CD4-positive, alpha-beta T cell treated with Interleukin-15 for 4 hours (primary cell): ENCODE measurements at regions not wholly inside any gene's neighbourhood (a gene's known extent, or its start where the extent isn't known, plus 50 kb on each side); places are given as distances from the start of the nearest gene placed in this dataset.

Experiments
- DNase-seq: peaks from one replicate; pipeline ENCODE4 v3.0.0-alpha.2; 2020; ENCODE audit warnings: low spot score

GRCh38 chrX:20521222-20521621 lies 254.5 kb upstream of the RPS6KA3 start:
- DNase-seq: no peak

- DNase-seq: no peak
Observed at GRCh38 chrX:20519826-20520225, 253.1 kb upstream of the RPS6KA3 start.

- DNase-seq: no peak
Observed at GRCh38 chrX:20519146-20519545, 252.4 kb upstream of the RPS6KA3 start.

- DNase-seq: no peak
Observed at GRCh38 chrX:20517565-20517964, 250.9 kb upstream of the RPS6KA3 start.

GRCh38 chrX:20515841-20516461 lies 249.2 kb upstream of the RPS6KA3 start:
- DNase-seq: peak; percentile 9

GRCh38 chrX:20514358-20514757 lies 247.6 kb upstream of the RPS6KA3 start:
- no peak for DNase-seq

- no peak for DNase-seq
Observed at GRCh38 chrX:20513185-20513584, 246.5 kb upstream of the RPS6KA3 start.

- no peak for DNase-seq
Observed at GRCh38 chrX:20511792-20512191, 245.1 kb upstream of the RPS6KA3 start.

GRCh38 chrX:20507901-20508620 lies 241.4 kb upstream of the RPS6KA3 start:
- no peak for DNase-seq

- DNase-seq: no peak
Observed at GRCh38 chrX:20506739-20507138, 240.0 kb upstream of the RPS6KA3 start.

- no peak for DNase-seq
Observed at GRCh38 chrX:20500949-20501348, 234.2 kb upstream of the RPS6KA3 start.

- DNase-seq: peak; percentile 1
Observed at GRCh38 chrX:20500171-20500865, 233.6 kb upstream of the RPS6KA3 start.

- DNase-seq: no peak
Observed at GRCh38 chrX:20499763-20500162, 233.1 kb upstream of the RPS6KA3 start.

GRCh38 chrX:20498851-20499635 lies 232.3 kb upstream of the RPS6KA3 start:
- no peak for DNase-seq

- DNase-seq: no peak
Observed at GRCh38 chrX:20495575-20495974, 228.9 kb upstream of the RPS6KA3 start.

GRCh38 chrX:20488473-20488872 lies 221.8 kb upstream of the RPS6KA3 start:
- DNase-seq: no peak

GRCh38 chrX:20487227-20487626 lies 220.5 kb upstream of the RPS6KA3 start:
- no peak for DNase-seq

GRCh38 chrX:20481632-20482031 lies 214.9 kb upstream of the RPS6KA3 start:
- DNase-seq: no peak

GRCh38 chrX:20479896-20480295 lies 213.2 kb upstream of the RPS6KA3 start:
- no peak for DNase-seq

- DNase-seq: no peak
Observed at GRCh38 chrX:20479048-20479447, 212.3 kb upstream of the RPS6KA3 start.

GRCh38 chrX:20477836-20478524 lies 211.3 kb upstream of the RPS6KA3 start:
- no peak for DNase-seq

- DNase-seq: no peak
Observed at GRCh38 chrX:20477219-20477618, 210.5 kb upstream of the RPS6KA3 start.
